Neural progenitor cell (in vitro differentiated cells): ENCODE measurements at regions not wholly inside any gene's neighbourhood (a gene's known extent, or its start where the extent isn't known, plus 50 kb on each side); places are given as distances from the start of the nearest gene placed in this dataset.

Experiments
- CTCF ChIP-seq: fragments of 200-600 bp; sonication (generic); IDR thresholded peaks from 2 replicates; pipeline ENCODE4 v1.5.1; 2017; ENCODE audit warnings: antibody characterized with exemption, mild to moderate bottlenecking
- EZH2 ChIP-seq: fragments of 200-600 bp; sonication (generic); IDR thresholded peaks from 2 replicates; pipeline ENCODE4 v1.6.1; 2017; ENCODE audit warnings: antibody characterized with exemption, mild to moderate bottlenecking, moderate library complexity
- EZH2phosphoT487 ChIP-seq: fragments of 200-600 bp; sonication (generic); IDR thresholded peaks from 2 replicates; pipeline ENCODE4 v1.6.1; 2017; ENCODE audit warnings: antibody characterized with exemption

- TF ChIP-seq CTCF (no peak), EZH2phosphoT487 (no peak), EZH2 (no peak)
These were observed 128.1 kb upstream of the VLDLR start for GRCh38 chr9:2493529-2493928.
